ENCODE measurements at regions not wholly inside any gene's neighbourhood (a gene's known extent, or its start where the extent isn't known, plus 50 kb on each side); places are given as distances from the start of the nearest gene placed in this dataset.

- no peak for DNase-seq
These were observed 1080.7 kb downstream of the GRIK2 start for GRCh38 chr6:102474041-102474807.

- DNase-seq: no peak
These were observed 1065.5 kb downstream of the GRIK2 start for GRCh38 chr6:102458990-102459389.

GRCh38 chr6:102438171-102438570, 1044.7 kb downstream of the GRIK2 start:
- no peak for DNase-seq

GRCh38 chr6:102417368-102417998, 1024.0 kb downstream of the GRIK2 start:
- no peak for DNase-seq

- no peak for DNase-seq
These were observed 1022.4 kb downstream of the GRIK2 start for GRCh38 chr6:102415891-102416290.

- no peak for DNase-seq
These were observed 1018.3 kb downstream of the GRIK2 start for GRCh38 chr6:102411796-102412195.

- no peak for DNase-seq
These were observed 1014.6 kb downstream of the GRIK2 start for GRCh38 chr6:102407886-102408741.

- DNase-seq: no peak
These were observed 1012.4 kb downstream of the GRIK2 start for GRCh38 chr6:102405860-102406259.

GRCh38 chr6:102402635-102403329, 1009.3 kb downstream of the GRIK2 start:
- no peak for DNase-seq

- DNase-seq: no peak
These were observed 1005.4 kb downstream of the GRIK2 start for GRCh38 chr6:102398788-102399390.

GRCh38 chr6:102390541-102390940, 997.0 kb downstream of the GRIK2 start:
- DNase-seq: no peak

- DNase-seq: no peak
These were observed 996.5 kb downstream of the GRIK2 start for GRCh38 chr6:102389994-102390393.

GRCh38 chr6:102387326-102388033, 994.0 kb downstream of the GRIK2 start:
- DNase-seq: no peak

- DNase-seq: no peak
These were observed 987.7 kb downstream of the GRIK2 start for GRCh38 chr6:102381203-102381602.

GRCh38 chr6:102356170-102356569, 962.7 kb downstream of the GRIK2 start:
- DNase-seq: no peak

- no peak for DNase-seq
These were observed 962.1 kb downstream of the GRIK2 start for GRCh38 chr6:102355578-102355977.

GRCh38 chr6:102352552-102352951, 959.0 kb downstream of the GRIK2 start:
- no peak for DNase-seq

- DNase-seq: no peak
These were observed 951.3 kb downstream of the GRIK2 start for GRCh38 chr6:102344769-102345168.

- no peak for DNase-seq
These were observed 946.8 kb downstream of the GRIK2 start for GRCh38 chr6:102340311-102340710.

GRCh38 chr6:102333736-102334135, 940.2 kb downstream of the GRIK2 start:
- DNase-seq: no peak

GRCh38 chr6:102327697-102328225, 934.3 kb downstream of the GRIK2 start:
- no peak for DNase-seq

- no peak for DNase-seq
These were observed 920.2 kb downstream of the GRIK2 start for GRCh38 chr6:102313699-102314098.
